Upper lobe of left lung (tissue), 6 donors: ENCODE measurements at regions not wholly inside any gene's neighbourhood (a gene's known extent, or its start where the extent isn't known, plus 50 kb on each side); places are given as distances from the start of the nearest gene placed in this dataset.

ENCODE experiments used
- ATAC-seq, 2 donors: fragments of 200-7000 bp; cut with Tn5 transposase; one replicate each; pipeline ENCODE4 v1.9.1; 2022; ENCODE audit warnings: mild to moderate bottlenecking in 2 of 2, moderate library complexity in 2 of 2; ENCODE audit not compliant: low FRiP score in 2 of 2
- DNase-seq, 2 donors: peaks; one replicate each; pipeline ENCODE4 v3.0.0-alpha.2; 2019 to 2020
- H3K27ac ChIP-seq, 4 donors: fragments of 200-600 bp; sonication (generic); one replicate each; pipeline ENCODE4 v1.5.1; 2016 to 2019
- H3K27me3 ChIP-seq, 4 donors: fragments of 200-600 bp; sonication (generic); one replicate each; pipeline ENCODE4 v1.5.1; 2017 to 2019
- H3K36me3 ChIP-seq, 4 donors: fragments of 200-600 bp; sonication (generic); one replicate each; pipeline ENCODE4 v1.5.1; 2016 to 2019
- H3K4me1 ChIP-seq, 4 donors: fragments of 200-600 bp; sonication (generic); one replicate each; pipeline ENCODE4 v1.5.1; 2018 to 2019
- H3K4me3 ChIP-seq, 4 donors: fragments of 200-600 bp; sonication (generic); one replicate each; pipeline ENCODE4 v1.5.1; 2017 to 2019; ENCODE audit warnings: mild to moderate bottlenecking in 2 of 4, moderate library complexity in 1 of 4
- H3K9me3 ChIP-seq, 4 donors: fragments of 200-600 bp; sonication (generic); one replicate each; pipeline ENCODE4 v1.5.1; 2018 to 2019
- CTCF ChIP-seq, 6 experiments: fragments of 450-650 bp in 4 of 6; fragments of 200-600 bp in 2 of 6; sonication (generic) in 2 of 6; IDR thresholded peaks; one replicate each; pipeline ENCODE4 v1.5.1; 2016 to 2019; ENCODE audit warnings: antibody characterized with exemption in 6 of 6
- EP300 ChIP-seq, 4 donors: sonication (generic); formaldehyde crosslinking; IDR thresholded peaks; one replicate each; pipeline ENCODE4 v1.5.1; 2017; ENCODE audit warnings: antibody characterized with exemption in 4 of 4, control low read depth in 2 of 4
- POLR2A ChIP-seq, 4 donors: fragments of 450-650 bp; IDR thresholded peaks; one replicate each; pipeline ENCODE4 v1.5.1; 2016 to 2017; ENCODE audit warnings: antibody characterized with exemption in 4 of 4, mild to moderate bottlenecking in 2 of 4
- POLR2AphosphoS5 ChIP-seq, 2 donors: sonication (generic); formaldehyde crosslinking; IDR thresholded peaks; one replicate each; pipeline ENCODE4 v1.5.1; 2017; ENCODE audit warnings: antibody characterized with exemption in 2 of 2
- WGBS, 2 donors: methylation state at CpG; one replicate each; pipeline ENCODE4 v1.1.5; 2017 to 2018; 5-methylcytosine and 5-hydroxymethylcytosine counted together
- donor health status: DM: no; HTN: no; CAD: no; lungs with moderate emphysema.
- donor health status: DM: no; HTN: yes; CAD: no; lungs with severe emphysema.

GRCh38 chr5:116789522-116789921 lies 214.9 kb upstream of the SEMA6A start:
- no peaks in the 10 kb centered on the region for H3K27me3 ChIP-seq
- H3K4me1 ChIP-seq, result peaks cover 0 to 7% (median 3%) of the 10 kb centered on the region in 4 donors
- no peaks in the 10 kb centered on the region for H3K36me3 ChIP-seq
- H3K4me3 ChIP-seq, result no peak overlapping the region
- peaks cover 0 to 5% (median 0%) of the 10 kb centered on the region in 4 donors for H3K9me3 ChIP-seq
- TF ChIP-seq POLR2AphosphoS5 (IDR thresholded peaks at IDR 0.05) (no peak), POLR2A (IDR thresholded peaks at IDR 0.05) (no peak), EP300 (IDR thresholded peaks at IDR 0.05) (no peak), CTCF (IDR thresholded peaks at IDR 0.05) (no peak)
- ATAC-seq (no peak), DNase-seq (no peak)
- H3K27ac ChIP-seq, result peak overlapping the region in 1 of 4 donors; percentile 34
- WGBS, 2 donors, result 63 to 76% methylated on average over 1 of the region's 1 CpG

GRCh38 chr5:116788851-116789403 lies 214.3 kb upstream of the SEMA6A start:
- DNase-seq (no peak), ATAC-seq (peak in 1 of 2 donors; percentile 86)
- H3K27me3 ChIP-seq, result no peaks in the 10 kb centered on the region
- H3K9me3 ChIP-seq, result peaks cover 0 to 5% (median 0%) of the 10 kb centered on the region in 4 donors
- no peaks in the 10 kb centered on the region for H3K36me3 ChIP-seq
- TF ChIP-seq POLR2AphosphoS5 (IDR thresholded peaks at IDR 0.05), result peak; percentile 87 to 88
- TF ChIP-seq CTCF (IDR thresholded peaks at IDR 0.05), result peak in 1 of 6 experiments; percentile 9
- TF ChIP-seq EP300 (IDR thresholded peaks at IDR 0.05), result peak in 3 of 4 donors; percentile 15 to 92 (median 84)
- TF ChIP-seq POLR2A (IDR thresholded peaks at IDR 0.05), result no peak
- H3K4me3 ChIP-seq, result no peak overlapping the region
- peaks cover 0 to 7% (median 3%) of the 10 kb centered on the region in 4 donors for H3K4me1 ChIP-seq
- 43 to 45% methylated on average over 4 of the region's 4 CpGs for WGBS, 2 donors
- H3K27ac ChIP-seq, result peak overlapping the region in 2 of 4 donors; percentile 16 to 69

- no peaks in the 10 kb centered on the region for H3K27me3 ChIP-seq
- peaks cover 0 to 7% (median 3%) of the 10 kb centered on the region in 4 donors for H3K4me1 ChIP-seq
- H3K9me3 ChIP-seq, result peaks cover 0 to 5% (median 0%) of the 10 kb centered on the region in 4 donors
- no peak overlapping the region for H3K4me3 ChIP-seq
- no peak for TF ChIP-seq POLR2AphosphoS5 (IDR thresholded peaks at IDR 0.05)
- no peak for TF ChIP-seq EP300 (IDR thresholded peaks at IDR 0.05)
- TF ChIP-seq POLR2A (IDR thresholded peaks at IDR 0.05), result no peak
- no peak for TF ChIP-seq CTCF (IDR thresholded peaks at IDR 0.05)
- WGBS, 2 donors, result 85 to 89% methylated on average over 2 of the region's 2 CpGs
- no peak overlapping the region for H3K27ac ChIP-seq
- no peak for ATAC-seq
- H3K36me3 ChIP-seq, result no peaks in the 10 kb centered on the region
- DNase-seq, result no peak
These were observed 212.9 kb upstream of the SEMA6A start for GRCh38 chr5:116787570-116787969.

- ATAC-seq, result no peak
- TF ChIP-seq POLR2AphosphoS5 (IDR thresholded peaks at IDR 0.05) (no peak), POLR2A (IDR thresholded peaks at IDR 0.05) (no peak), EP300 (IDR thresholded peaks at IDR 0.05) (no peak), CTCF (IDR thresholded peaks at IDR 0.05) (no peak)
These were observed 210.5 kb upstream of the SEMA6A start for GRCh38 chr5:116785106-116785505.

GRCh38 chr5:116779846-116780245 lies 205.2 kb upstream of the SEMA6A start:
- Histone ChIP-seq H3K4me1 (no peaks in the 10 kb centered on the region), H3K36me3 (no peaks in the 10 kb centered on the region), H3K27me3 (no peaks in the 10 kb centered on the region), H3K27ac (no peak overlapping the region), H3K4me3 (no peak overlapping the region), H3K9me3 (no peaks in the 10 kb centered on the region)
- WGBS, 2 donors, result 69 to 74% methylated on average over 6 of the region's 6 CpGs
- DNase-seq, result no peak
- TF ChIP-seq CTCF (IDR thresholded peaks at IDR 0.05) (no peak), POLR2A (IDR thresholded peaks at IDR 0.05) (no peak), EP300 (IDR thresholded peaks at IDR 0.05) (no peak), POLR2AphosphoS5 (IDR thresholded peaks at IDR 0.05) (no peak)
- ATAC-seq, result no peak

More at GRCh38 chr5:116785106-116785505, 210.5 kb upstream of the SEMA6A start:
- no peak overlapping the region for H3K27ac ChIP-seq
- DNase-seq, result no peak
- no peaks in the 10 kb centered on the region for H3K36me3 ChIP-seq
- H3K9me3 ChIP-seq, result peaks cover 0 to 3% (median 0%) of the 10 kb centered on the region in 4 donors
- 86 to 89% methylated on average over 4 of the region's 4 CpGs for WGBS, 2 donors
- H3K4me3 ChIP-seq, result no peak overlapping the region
- no peaks in the 10 kb centered on the region for H3K27me3 ChIP-seq
- peaks cover 0 to 7% (median 3%) of the 10 kb centered on the region in 4 donors for H3K4me1 ChIP-seq
